ENCODE measurements at regions not wholly inside any gene's neighbourhood (a gene's known extent, or its start where the extent isn't known, plus 50 kb on each side); places are given as distances from the start of the nearest gene placed in this dataset.

GRCh38 chr9:12056874-12057273, 636.3 kb upstream of the TYRP1 start:
- no peak for TF ChIP-seq CTCF (IDR thresholded peaks at IDR 0.05)

- TF ChIP-seq CTCF (IDR thresholded peaks at IDR 0.05): no peak
These were observed 633.1 kb upstream of the TYRP1 start for GRCh38 chr9:12060067-12060466.

- TF ChIP-seq CTCF (IDR thresholded peaks at IDR 0.05): no peak
These were observed 632.4 kb upstream of the TYRP1 start for GRCh38 chr9:12060811-12061210.

- TF ChIP-seq CTCF (IDR thresholded peaks at IDR 0.05): no peak
These were observed 628.1 kb upstream of the TYRP1 start for GRCh38 chr9:12065050-12065449.

- no peak for TF ChIP-seq CTCF (IDR thresholded peaks at IDR 0.05)
These were observed 627.5 kb upstream of the TYRP1 start for GRCh38 chr9:12065686-12066085.

GRCh38 chr9:12066455-12067035, 626.6 kb upstream of the TYRP1 start:
- TF ChIP-seq CTCF (IDR thresholded peaks at IDR 0.05): no peak

GRCh38 chr9:12069366-12069765, 623.8 kb upstream of the TYRP1 start:
- no peak for TF ChIP-seq CTCF (IDR thresholded peaks at IDR 0.05)

GRCh38 chr9:12085399-12085798, 607.8 kb upstream of the TYRP1 start:
- TF ChIP-seq CTCF (IDR thresholded peaks at IDR 0.05): no peak
